ENCODE measurements at regions not wholly inside any gene's neighbourhood (a gene's known extent, or its start where the extent isn't known, plus 50 kb on each side); places are given as distances from the start of the nearest gene placed in this dataset.

GRCh38 chr2:19675856-19676460, 225.8 kb downstream of the TTC32 start:
- no peak for DNase-seq

DNA sequence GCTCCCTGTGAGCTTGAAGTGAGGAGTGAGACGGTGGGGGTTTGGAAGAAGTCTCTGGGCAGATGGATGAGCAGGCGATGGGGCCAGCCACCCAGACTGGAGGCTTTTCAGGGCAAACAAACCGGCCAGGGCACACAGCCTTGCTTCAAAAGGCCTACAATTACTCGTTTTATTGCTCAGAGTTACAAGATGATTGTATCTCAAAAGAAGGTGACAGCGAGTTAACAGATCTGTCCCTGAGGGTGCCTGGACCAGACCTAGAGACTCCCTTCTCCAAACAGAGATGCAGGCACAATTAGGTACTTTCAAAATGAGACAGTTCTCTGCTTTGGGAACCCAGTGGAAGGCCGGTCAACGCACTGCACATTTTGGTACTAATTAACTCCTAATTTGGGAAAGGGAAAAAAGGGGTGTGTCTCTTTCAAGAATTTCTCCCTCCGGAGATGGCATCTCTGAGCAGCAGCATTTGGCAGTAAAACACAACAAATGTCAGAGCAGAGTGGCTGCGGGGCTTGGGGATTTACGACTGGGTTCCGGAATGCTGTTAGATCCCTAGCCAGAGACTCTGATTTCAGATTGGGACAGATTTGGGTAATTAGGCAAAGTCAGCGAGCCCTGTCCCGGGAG, 226.7 kb downstream of the TTC32 start:
- DNase-seq, result no peak

- DNase-seq, result no peak
Observed at GRCh38 chr2:19674051-19675002, 227.5 kb downstream of the TTC32 start.

DNA sequence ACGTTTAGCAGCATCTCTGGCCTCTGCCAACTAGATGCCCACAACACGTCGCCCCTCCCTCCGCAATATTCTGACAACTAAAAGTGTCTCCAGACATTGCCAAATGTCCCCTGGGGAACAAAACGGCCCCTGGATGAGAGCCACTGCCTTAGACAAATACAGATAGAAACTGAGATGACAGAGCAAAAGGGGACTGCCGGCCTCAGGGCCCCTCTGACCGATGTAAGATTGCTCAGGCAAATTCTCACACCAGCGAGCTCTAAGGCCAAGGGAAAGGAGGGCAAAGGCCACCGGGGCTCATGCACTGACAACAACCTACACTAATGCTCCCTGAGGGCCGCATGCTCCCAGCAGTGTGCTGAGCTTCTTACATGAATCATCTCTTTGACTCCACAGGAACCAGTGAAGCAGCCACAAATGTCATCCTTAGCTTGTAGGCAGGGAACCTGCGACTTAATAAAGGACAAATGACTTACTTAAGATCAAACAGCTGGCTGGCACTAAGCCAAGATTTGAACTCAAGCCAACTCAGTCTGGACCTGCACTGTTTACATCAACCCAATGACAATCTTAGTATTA, 228.5 kb downstream of the TTC32 start:
- no peak for DNase-seq

DNA sequence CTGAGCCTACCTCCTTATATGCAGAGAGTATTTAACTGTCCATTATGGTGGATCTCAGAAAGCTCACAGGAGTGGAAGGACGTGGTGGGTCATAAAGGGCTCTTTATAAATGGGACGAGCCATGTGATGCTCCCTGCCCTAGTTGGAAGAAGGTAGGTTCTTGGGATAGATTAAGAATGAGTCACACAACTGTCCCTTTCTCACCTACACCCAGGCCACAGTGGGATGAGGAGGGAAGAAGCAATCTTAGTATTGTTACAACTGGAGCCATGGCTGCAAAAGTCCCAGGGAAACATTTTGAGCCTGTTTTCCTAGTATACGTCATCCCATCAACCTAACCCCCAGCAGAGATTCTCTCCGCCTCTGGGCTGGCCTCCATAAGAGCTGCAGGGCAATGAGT, 229.9 kb downstream of the TTC32 start:
- DNase-seq, result no peak

GRCh38 chr2:19671311-19671710, 230.5 kb downstream of the TTC32 start:
- DNase-seq, result no peak

DNA sequence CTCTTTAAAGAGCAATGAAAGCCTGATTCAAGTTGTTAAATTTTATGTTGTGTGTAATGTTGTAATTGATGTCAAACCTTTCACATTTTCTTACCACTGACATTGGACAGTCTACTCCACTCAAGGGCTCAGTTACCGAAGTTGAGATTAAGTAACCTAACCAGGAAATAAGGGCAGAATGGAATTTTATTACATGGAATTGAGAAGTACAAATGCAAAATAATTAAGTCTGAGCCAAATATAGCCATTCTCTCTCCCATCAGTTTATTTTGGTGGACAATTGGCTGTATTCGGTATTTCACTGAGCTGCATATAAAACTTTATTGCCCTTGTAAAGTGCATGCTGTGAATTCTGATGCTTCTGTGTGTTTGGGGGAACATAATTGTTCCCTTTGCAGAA, 231.5 kb downstream of the TTC32 start:
- no peak for DNase-seq

DNA sequence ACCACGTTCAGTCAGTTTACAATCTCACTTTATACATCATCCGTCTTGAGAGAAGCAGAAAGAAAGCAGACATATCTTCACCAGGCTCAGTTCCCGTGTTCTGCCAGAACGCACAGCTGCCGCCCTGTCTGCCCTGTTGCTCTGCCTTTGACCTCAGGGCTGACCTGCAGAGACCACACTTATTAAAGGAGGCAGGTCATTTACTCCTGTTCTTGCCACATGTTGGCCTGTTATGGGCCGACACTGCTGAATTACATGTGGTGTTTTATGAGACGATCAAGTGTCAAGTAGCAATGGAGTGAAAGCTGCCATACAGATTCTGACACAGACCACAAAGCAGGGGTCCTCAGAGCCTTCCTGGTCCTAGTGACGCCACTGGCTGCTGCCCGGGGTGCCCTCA, 232.2 kb downstream of the TTC32 start:
- no peak for DNase-seq

GRCh38 chr2:19669126-19669525, 232.7 kb downstream of the TTC32 start:
- no peak for DNase-seq

GRCh38 chr2:19667536-19667949, 234.2 kb downstream of the TTC32 start:
- no peak for DNase-seq

DNA sequence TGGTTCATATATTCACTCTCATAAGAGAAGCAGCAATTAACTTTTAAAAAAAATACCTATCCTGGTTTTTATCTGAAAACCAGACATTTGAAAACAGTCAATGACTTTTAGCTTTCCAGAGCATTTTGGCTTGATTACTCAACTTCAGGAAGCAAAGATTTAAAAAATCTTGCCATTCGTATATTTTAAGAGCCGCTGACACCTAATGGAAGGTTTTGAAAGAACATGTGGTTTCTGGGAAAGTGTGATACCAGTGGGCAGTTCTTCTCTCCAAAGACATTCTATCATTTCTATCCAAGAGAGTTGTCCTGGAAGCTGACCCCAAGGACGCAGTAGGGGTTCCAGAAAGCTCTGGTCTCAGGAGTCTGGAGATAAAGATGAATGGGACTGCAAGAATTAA, 234.7 kb downstream of the TTC32 start:
- no peak for DNase-seq

- DNase-seq, result no peak
Observed at GRCh38 chr2:19664646-19665045, 237.1 kb downstream of the TTC32 start.

GRCh38 chr2:19659024-19659792, 242.6 kb downstream of the TTC32 start:
- DNase-seq, result no peak

DNA sequence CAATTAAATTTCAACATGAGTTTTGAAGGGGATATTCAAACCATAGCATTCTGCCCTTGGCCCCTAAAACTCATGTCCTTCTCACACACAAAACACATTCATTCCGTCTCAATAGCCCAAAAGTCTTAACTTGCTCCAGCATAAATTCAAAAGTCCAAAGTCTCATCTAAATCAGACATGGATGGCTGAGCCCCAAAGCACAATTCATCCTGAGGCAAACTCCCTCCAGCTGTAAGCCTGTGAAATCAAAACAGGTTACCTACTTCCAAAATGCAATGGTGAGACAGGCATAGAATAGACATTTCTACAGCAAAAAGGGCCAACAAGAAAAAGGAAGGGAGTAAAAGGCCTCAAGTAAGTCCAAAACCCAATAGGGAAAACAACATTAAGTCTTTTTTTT, 245.8 kb downstream of the TTC32 start:
- no peak for DNase-seq

DNA sequence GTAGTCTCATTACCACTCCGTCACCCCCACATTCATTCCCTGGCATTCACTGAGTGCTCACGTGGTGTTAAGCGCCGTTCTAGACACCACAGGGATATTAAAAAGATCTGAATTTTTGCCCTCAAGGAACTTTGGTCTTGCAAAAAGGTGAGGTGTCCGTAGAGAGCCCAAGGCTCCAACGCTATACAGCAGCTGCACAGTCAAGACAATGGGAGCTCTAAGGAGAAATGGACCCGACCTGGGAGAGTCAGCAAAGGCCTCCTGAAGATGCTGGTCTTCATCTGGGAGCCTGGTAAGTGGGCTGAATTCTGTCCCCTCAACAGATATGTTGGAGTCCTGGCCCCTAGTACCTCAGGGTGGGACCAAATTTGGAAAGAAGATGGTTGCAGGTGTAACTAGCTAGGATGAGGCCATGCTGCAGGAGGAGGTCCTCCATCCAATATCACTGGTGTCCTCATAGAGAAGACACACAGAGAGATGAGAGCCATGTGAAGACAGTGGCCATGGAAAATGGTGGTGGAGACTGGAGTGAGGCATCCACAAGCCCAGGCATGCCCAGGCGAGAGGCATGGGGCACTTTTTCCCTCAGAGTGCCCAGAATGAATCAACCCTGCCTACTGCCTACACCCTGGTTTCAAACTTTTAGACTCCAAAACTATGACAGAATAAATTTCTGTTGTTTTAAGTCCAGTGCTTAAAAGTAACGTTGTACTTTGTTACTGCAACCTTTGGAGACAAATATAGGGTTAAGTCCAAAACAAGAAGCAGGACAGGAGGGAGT, 247.3 kb downstream of the TTC32 start:
- no peak for DNase-seq

DNA sequence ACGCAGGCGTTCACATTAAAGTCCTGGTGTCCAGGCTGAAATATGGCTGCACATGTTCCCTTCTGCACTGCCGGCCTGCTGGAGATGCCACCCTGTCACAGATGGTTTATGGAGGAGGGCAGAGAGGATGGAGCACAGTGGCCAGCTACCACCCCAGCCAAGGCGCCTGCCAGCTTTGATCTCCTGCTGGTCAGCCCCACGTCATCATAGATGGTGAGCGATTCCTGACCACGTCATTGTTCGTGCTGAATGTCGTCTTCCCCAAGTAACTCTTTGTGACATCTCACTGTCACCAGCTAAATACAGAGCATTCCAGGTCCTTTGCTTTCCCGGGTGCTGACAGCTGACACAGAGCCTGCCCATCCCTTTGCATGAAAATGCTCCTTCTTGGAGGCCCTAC, 248.3 kb downstream of the TTC32 start:
- DNase-seq, result no peak

DNA sequence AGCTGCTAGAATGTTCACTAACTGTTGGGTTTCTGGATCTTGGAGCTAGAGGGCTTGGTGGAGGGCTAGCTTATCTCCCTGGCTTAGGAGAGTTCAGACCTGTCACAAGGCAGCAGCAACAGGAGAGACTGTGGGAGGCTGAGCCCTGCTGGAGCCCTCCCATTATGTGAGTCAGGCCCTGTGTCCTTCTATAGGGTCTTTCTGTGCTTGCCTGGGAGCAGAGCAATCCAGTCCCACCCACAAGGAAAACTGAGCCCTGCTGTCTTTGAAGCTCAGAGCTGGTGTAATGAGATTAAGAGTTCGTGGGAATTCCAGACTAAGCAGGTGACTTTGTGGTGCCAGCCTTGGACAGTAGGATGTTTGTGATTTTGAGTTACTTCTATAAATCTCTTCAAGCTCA, 249.0 kb downstream of the TTC32 start:
- DNase-seq, result no peak

DNA sequence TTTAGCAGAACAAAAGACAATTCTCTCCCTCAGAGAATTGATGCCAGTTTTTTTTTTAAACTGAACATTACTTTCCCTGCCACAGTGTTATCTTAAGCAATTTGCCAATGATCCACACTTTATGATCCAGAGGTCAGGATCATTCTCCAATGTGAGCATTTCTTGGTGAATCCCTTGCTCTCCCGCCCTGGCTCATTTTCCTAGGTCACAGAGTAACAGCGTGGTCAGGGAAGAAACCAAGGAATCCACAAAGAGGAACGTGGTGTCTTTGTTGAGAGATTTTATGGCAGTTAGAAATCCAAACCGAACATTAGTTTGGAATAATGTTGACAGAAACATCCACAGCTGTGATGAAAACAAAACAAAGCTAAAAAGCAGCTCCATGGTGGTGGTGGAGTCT, 250.3 kb downstream of the TTC32 start:
- no peak for DNase-seq

DNA sequence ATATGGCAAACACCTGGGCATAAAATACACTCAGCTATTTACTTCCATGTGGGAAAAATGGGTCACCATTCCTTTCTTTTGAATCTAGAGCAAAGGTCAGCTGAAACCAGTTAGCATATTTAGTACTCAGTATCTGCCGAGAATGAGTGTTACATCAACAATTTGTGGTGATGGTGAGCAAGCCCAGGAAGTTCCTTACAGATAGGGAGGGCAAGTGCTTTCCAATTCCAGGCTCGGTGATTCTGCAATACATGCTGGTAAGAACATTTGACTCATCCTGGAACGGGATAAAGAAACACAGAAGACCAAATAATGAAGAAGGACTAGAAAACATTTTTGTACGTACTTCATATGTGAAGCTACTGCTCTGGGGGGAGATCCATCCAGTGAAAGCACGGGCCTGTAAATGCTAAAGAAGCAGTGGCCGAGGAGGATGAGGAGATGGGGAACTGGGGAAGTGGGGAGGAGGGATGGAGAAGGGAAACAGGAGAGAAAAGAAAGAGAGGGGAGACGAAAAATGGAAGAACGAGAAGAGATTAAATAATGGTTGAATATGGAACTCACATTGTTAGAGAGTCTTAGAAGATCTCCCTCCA, 251.9 kb downstream of the TTC32 start:
- DNase-seq, result no peak

GRCh38 chr2:19649142-19649541, 252.6 kb downstream of the TTC32 start:
- no peak for DNase-seq

- no peak for DNase-seq
Observed at GRCh38 chr2:19648583-19648982, 253.2 kb downstream of the TTC32 start.

- no peak for DNase-seq
Observed at GRCh38 chr2:19646987-19647386, 254.8 kb downstream of the TTC32 start.

All from CD4-positive, alpha-beta T cell treated with Interferon gamma for 1 hour (primary cell).